ENCODE measurements at regions not wholly inside any gene's neighbourhood (a gene's known extent, or its start where the extent isn't known, plus 50 kb on each side); places are given as distances from the start of the nearest gene placed in this dataset.

GRCh38 chr6:105793130-105793529 lies 293.0 kb upstream of the PRDM1 start:
- peak; percentile 66 for ATAC-seq

DNA sequence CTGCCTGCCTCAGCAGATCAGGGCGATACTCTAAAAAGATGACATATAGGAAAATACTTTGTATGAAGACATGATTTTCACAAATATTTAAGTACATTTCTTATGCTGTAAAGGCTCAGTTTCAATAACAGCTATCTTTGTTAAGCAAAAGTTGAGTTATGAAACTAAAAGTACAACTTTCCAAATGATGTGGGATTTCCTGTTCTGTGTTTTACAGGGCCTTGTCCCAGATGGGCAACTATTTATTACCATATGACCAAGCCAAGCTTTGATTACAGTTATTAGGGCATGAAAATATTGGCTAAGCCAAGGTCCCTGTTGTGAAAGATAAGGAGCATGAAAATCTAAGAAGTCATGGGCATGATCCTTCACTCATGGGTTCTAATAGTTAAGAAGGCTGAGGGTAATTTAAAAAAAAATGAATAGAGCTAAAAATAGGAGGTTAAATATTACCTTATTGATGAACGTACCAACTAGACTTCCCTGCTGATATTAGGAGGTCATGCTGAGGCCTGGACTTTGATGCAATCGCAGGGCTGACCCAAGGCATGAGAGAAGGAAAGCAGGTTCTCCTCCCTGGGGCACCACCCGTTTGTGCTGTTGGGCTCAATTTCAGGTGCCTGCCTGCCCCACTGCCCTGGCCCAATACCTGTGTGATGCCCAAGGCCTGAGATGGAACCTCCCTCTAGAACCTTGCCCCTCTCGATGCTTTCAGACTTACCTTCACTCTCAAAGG lies 294.4 kb upstream of the PRDM1 start:
- TF ChIP-seq RARB (CRISPR knock-in tag; IDR thresholded peaks at IDR 0.05) (no peak), ZC3H10 (CRISPR knock-in tag; IDR thresholded peaks at IDR 0.05) (no peak), TOX (CRISPR knock-in tag; IDR thresholded peaks at IDR 0.05; ENCODE audit: borderline replicate concordance) (no peak), POU6F1 (CRISPR knock-in tag; IDR thresholded peaks at IDR 0.05; ENCODE audit: borderline replicate concordance, low read depth) (no peak)
- TF ChIP-seq, protein P1, sequence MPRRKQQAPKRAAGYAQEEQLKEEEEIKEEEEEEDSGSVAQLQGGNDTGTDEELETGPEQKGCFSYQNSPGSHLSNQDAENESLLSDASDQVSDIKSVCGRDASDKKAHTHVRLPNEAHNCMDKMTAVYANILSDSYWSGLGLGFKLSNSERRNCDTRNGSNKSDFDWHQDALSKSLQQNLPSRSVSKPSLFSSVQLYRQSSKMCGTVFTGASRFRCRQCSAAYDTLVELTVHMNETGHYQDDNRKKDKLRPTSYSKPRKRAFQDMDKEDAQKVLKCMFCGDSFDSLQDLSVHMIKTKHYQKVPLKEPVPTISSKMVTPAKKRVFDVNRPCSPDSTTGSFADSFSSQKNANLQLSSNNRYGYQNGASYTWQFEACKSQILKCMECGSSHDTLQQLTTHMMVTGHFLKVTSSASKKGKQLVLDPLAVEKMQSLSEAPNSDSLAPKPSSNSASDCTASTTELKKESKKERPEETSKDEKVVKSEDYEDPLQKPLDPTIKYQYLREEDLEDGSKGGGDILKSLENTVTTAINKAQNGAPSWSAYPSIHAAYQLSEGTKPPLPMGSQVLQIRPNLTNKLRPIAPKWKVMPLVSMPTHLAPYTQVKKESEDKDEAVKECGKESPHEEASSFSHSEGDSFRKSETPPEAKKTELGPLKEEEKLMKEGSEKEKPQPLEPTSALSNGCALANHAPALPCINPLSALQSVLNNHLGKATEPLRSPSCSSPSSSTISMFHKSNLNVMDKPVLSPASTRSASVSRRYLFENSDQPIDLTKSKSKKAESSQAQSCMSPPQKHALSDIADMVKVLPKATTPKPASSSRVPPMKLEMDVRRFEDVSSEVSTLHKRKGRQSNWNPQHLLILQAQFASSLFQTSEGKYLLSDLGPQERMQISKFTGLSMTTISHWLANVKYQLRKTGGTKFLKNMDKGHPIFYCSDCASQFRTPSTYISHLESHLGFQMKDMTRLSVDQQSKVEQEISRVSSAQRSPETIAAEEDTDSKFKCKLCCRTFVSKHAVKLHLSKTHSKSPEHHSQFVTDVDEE (CRISPR knock-in tag; IDR thresholded peaks at IDR 0.05): no peak
- TF ChIP-seq, protein P2, sequence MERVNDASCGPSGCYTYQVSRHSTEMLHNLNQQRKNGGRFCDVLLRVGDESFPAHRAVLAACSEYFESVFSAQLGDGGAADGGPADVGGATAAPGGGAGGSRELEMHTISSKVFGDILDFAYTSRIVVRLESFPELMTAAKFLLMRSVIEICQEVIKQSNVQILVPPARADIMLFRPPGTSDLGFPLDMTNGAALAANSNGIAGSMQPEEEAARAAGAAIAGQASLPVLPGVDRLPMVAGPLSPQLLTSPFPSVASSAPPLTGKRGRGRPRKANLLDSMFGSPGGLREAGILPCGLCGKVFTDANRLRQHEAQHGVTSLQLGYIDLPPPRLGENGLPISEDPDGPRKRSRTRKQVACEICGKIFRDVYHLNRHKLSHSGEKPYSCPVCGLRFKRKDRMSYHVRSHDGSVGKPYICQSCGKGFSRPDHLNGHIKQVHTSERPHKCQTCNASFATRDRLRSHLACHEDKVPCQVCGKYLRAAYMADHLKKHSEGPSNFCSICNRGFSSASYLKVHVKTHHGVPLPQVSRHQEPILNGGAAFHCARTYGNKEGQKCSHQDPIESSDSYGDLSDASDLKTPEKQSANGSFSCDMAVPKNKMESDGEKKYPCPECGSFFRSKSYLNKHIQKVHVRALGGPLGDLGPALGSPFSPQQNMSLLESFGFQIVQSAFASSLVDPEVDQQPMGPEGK (CRISPR knock-in tag; IDR thresholded peaks at IDR 0.05; ENCODE audit: borderline replicate concordance): no peak
- ATAC-seq: no peak

More at GRCh38 chr6:105793130-105793529, 293.0 kb upstream of the PRDM1 start:
- TF ChIP-seq OSR1 (CRISPR knock-in tag; IDR thresholded peaks at IDR 0.05): no peak
- TF ChIP-seq, protein P2 (CRISPR knock-in tag; IDR thresholded peaks at IDR 0.05; ENCODE audit: borderline replicate concordance): no peak
- no peak for TF ChIP-seq ZFP30 (CRISPR knock-in tag; IDR thresholded peaks at IDR 0.05)
- no peak for TF ChIP-seq SNAI2 (CRISPR knock-in tag; IDR thresholded peaks at IDR 0.05)
- no peak for TF ChIP-seq GLIS3 (CRISPR knock-in tag; IDR thresholded peaks at IDR 0.05)
- TF ChIP-seq, protein P3, sequence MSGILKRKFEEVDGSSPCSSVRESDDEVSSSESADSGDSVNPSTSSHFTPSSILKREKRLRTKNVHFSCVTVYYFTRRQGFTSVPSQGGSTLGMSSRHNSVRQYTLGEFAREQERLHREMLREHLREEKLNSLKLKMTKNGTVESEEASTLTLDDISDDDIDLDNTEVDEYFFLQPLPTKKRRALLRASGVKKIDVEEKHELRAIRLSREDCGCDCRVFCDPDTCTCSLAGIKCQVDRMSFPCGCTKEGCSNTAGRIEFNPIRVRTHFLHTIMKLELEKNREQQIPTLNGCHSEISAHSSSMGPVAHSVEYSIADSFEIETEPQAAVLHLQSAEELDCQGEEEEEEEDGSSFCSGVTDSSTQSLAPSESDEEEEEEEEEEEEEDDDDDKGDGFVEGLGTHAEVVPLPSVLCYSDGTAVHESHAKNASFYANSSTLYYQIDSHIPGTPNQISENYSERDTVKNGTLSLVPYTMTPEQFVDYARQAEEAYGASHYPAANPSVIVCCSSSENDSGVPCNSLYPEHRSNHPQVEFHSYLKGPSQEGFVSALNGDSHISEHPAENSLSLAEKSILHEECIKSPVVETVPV (CRISPR knock-in tag; IDR thresholded peaks at IDR 0.05): no peak
- no peak for TF ChIP-seq ZNF8 (CRISPR knock-in tag; IDR thresholded peaks at IDR 0.05)
- no peak for TF ChIP-seq TOX (CRISPR knock-in tag; IDR thresholded peaks at IDR 0.05; ENCODE audit: borderline replicate concordance)
- TF ChIP-seq PPARA (CRISPR knock-in tag; IDR thresholded peaks at IDR 0.05; ENCODE audit: borderline replicate concordance): no peak

DNA sequence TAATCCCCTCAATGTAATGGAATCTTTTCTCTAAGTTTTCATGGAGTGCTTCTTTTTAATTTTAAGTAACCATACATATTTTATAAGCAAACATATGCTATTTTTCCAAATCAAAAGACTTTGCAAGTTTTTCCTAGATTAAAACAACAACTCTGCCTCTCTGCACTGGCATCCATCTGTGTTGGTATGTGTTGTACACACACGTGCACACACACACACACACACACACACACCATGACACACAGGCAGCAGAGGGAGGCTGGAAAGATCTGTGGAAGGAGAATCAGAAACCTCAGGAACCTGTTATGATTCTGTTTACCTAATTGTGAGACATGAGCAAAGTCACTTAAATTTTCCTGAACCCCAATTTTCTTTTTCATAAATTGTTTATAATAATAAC lies 295.0 kb upstream of the PRDM1 start:
- TF ChIP-seq ISL1 (CRISPR knock-in tag; IDR thresholded peaks at IDR 0.05) (no peak), TOX (CRISPR knock-in tag; IDR thresholded peaks at IDR 0.05; ENCODE audit: borderline replicate concordance) (no peak)
- ATAC-seq: no peak

GRCh38 chr6:105790635-105791034 lies 295.5 kb upstream of the PRDM1 start:
- peak; percentile 56; the same call in 2 of the 3 replicates for ATAC-seq
- TF ChIP-seq ZNF8 (CRISPR knock-in tag; IDR thresholded peaks at IDR 0.05) (no peak), BACH2 (CRISPR knock-in tag; IDR thresholded peaks at IDR 0.05; ENCODE audit: borderline replicate concordance) (no peak), POU6F1 (CRISPR knock-in tag; IDR thresholded peaks at IDR 0.05; ENCODE audit: borderline replicate concordance, low read depth) (no peak), ZNF70 (CRISPR knock-in tag; IDR thresholded peaks at IDR 0.05) (no peak), SNAI2 (CRISPR knock-in tag; IDR thresholded peaks at IDR 0.05) (no peak), TOX (CRISPR knock-in tag; IDR thresholded peaks at IDR 0.05; ENCODE audit: borderline replicate concordance) (no peak), CSDC2 (CRISPR knock-in tag; IDR thresholded peaks at IDR 0.05) (no peak), OSR1 (CRISPR knock-in tag; IDR thresholded peaks at IDR 0.05) (no peak)
- TF ChIP-seq, protein P1 (CRISPR knock-in tag; IDR thresholded peaks at IDR 0.05): no peak
- TF ChIP-seq, protein P3 (CRISPR knock-in tag; IDR thresholded peaks at IDR 0.05): no peak

Measured in SK-N-SH treated with all-trans-retinoic acid at 6 μM for 48 hours (cell line).